ENCODE measurements at regions not wholly inside any gene's neighbourhood (a gene's known extent, or its start where the extent isn't known, plus 50 kb on each side); places are given as distances from the start of the nearest gene placed in this dataset.

GRCh38 chr1:101706366-101706765 is 290.4 kb downstream of the OLFM3 start:
- TF ChIP-seq CTCF (IDR thresholded peaks at IDR 0.05), result no peak
- no peak for TF ChIP-seq POLR2A (IDR thresholded peaks at IDR 0.05)
